Activated CD4-positive, alpha-beta T cell treated with anti-CD3 and anti-CD28 coated beads for 4 hours (primary cell): ENCODE measurements at regions not wholly inside any gene's neighbourhood (a gene's known extent, or its start where the extent isn't known, plus 50 kb on each side); places are given as distances from the start of the nearest gene placed in this dataset.

ENCODE experiments used
- DNase-seq, 2 donors: peaks; one replicate each; pipeline ENCODE4 v3.0.0-alpha.2; 2020

- no peak for DNase-seq
These were observed 359.0 kb upstream of the ZNF521 start for GRCh38 chr18:25710981-25711380.

GRCh38 chr18:25705650-25706049, 353.7 kb upstream of the ZNF521 start:
- no peak for DNase-seq

GRCh38 chr18:25704494-25704893, 352.5 kb upstream of the ZNF521 start:
- no peak for DNase-seq

- DNase-seq = no peak
These were observed 352.1 kb upstream of the ZNF521 start for GRCh38 chr18:25704071-25704470.

GRCh38 chr18:25701821-25702220, 349.9 kb upstream of the ZNF521 start:
- no peak for DNase-seq

- no peak for DNase-seq
These were observed 335.1 kb upstream of the ZNF521 start for GRCh38 chr18:25686960-25687500.

GRCh38 chr18:25685088-25685487, 333.1 kb upstream of the ZNF521 start:
- DNase-seq = no peak

- no peak for DNase-seq
These were observed 327.5 kb upstream of the ZNF521 start for GRCh38 chr18:25679491-25679890.

- no peak for DNase-seq
These were observed 326.3 kb upstream of the ZNF521 start for GRCh38 chr18:25678221-25678620.

GRCh38 chr18:25675123-25675850, 323.3 kb upstream of the ZNF521 start:
- DNase-seq = no peak

- DNase-seq = no peak
These were observed 322.2 kb upstream of the ZNF521 start for GRCh38 chr18:25674183-25674582.

GRCh38 chr18:25672490-25672889, 320.5 kb upstream of the ZNF521 start:
- DNase-seq = no peak

GRCh38 chr18:25669741-25670140, 317.8 kb upstream of the ZNF521 start:
- DNase-seq = no peak

GRCh38 chr18:25662272-25662671, 310.3 kb upstream of the ZNF521 start:
- no peak for DNase-seq

GRCh38 chr18:25661831-25662230, 309.9 kb upstream of the ZNF521 start:
- DNase-seq = no peak

GRCh38 chr18:25659541-25659940, 307.6 kb upstream of the ZNF521 start:
- no peak for DNase-seq

GRCh38 chr18:25658476-25658875, 306.5 kb upstream of the ZNF521 start:
- DNase-seq = no peak

- no peak for DNase-seq
These were observed 299.6 kb upstream of the ZNF521 start for GRCh38 chr18:25651553-25651952.

- DNase-seq = no peak
These were observed 298.4 kb upstream of the ZNF521 start for GRCh38 chr18:25650201-25650941.

GRCh38 chr18:25648716-25649260, 296.8 kb upstream of the ZNF521 start:
- DNase-seq = no peak

GRCh38 chr18:25647404-25647803, 295.4 kb upstream of the ZNF521 start:
- DNase-seq = no peak

GRCh38 chr18:25646971-25647370, 295.0 kb upstream of the ZNF521 start:
- DNase-seq = no peak

- DNase-seq = no peak
These were observed 287.6 kb upstream of the ZNF521 start for GRCh38 chr18:25639596-25639995.

GRCh38 chr18:25633563-25633962, 281.6 kb upstream of the ZNF521 start:
- DNase-seq = no peak
